ENCODE measurements at regions not wholly inside any gene's neighbourhood (a gene's known extent, or its start where the extent isn't known, plus 50 kb on each side); places are given as distances from the start of the nearest gene placed in this dataset.

GRCh38 chr4:140304346-140304745 lies 69.1 kb upstream of the SCOC start:
- FAIRE-seq (no peak), DNase-seq (ENCODE audit: insufficient read length, low spot score) (no peak)

GRCh38 chr4:140302151-140302859 lies 71.1 kb upstream of the SCOC start:
- TF ChIP-seq POU2F2 (IDR thresholded peaks at IDR 0.05; ENCODE audit: low read depth, low read length) (no peak), POLR2A (IDR thresholded peaks at IDR 0.05; ENCODE audit: low read depth, low read length) (no peak), TAF1 (IDR thresholded peaks at IDR 0.05; ENCODE audit: low read depth, low read length) (no peak), SPI1 (IDR thresholded peaks at IDR 0.05; ENCODE audit: low read depth, low read length) (no peak), POLR2AphosphoS5 (IDR thresholded peaks at IDR 0.05; ENCODE audit: low read depth, low read length) (no peak), PAX5 (IDR thresholded peaks at IDR 0.05; ENCODE audit: insufficient read depth, low read length, severe bottlenecking) (no peak)
- DNase-seq (ENCODE audit: insufficient read length, low spot score): no peak
- no peak for FAIRE-seq

More at GRCh38 chr4:140304346-140304745, 69.1 kb upstream of the SCOC start:
- TF ChIP-seq POLR2A (IDR thresholded peaks at IDR 0.05; ENCODE audit: low read depth, low read length) (no peak), PAX5 (IDR thresholded peaks at IDR 0.05; ENCODE audit: insufficient read depth, low read length, severe bottlenecking) (no peak), POU2F2 (IDR thresholded peaks at IDR 0.05; ENCODE audit: low read depth, low read length) (no peak), TAF1 (IDR thresholded peaks at IDR 0.05; ENCODE audit: low read depth, low read length) (no peak), SPI1 (IDR thresholded peaks at IDR 0.05; ENCODE audit: low read depth, low read length) (no peak), POLR2AphosphoS5 (IDR thresholded peaks at IDR 0.05; ENCODE audit: low read depth, low read length) (no peak)

GRCh38 chr4:140300271-140300970 lies 73.0 kb upstream of the SCOC start:
- DNase-seq (ENCODE audit: insufficient read length, low spot score): no peak
- no peak for FAIRE-seq
- TF ChIP-seq POLR2AphosphoS5 (IDR thresholded peaks at IDR 0.05; ENCODE audit: low read depth, low read length): no peak
- no peak for TF ChIP-seq POLR2A (IDR thresholded peaks at IDR 0.05; ENCODE audit: low read depth, low read length)

- TF ChIP-seq POLR2A (IDR thresholded peaks at IDR 0.05; ENCODE audit: low read depth, low read length) (no peak), TAF1 (IDR thresholded peaks at IDR 0.05; ENCODE audit: low read depth, low read length) (no peak), POU2F2 (IDR thresholded peaks at IDR 0.05; ENCODE audit: low read depth, low read length) (no peak), PAX5 (IDR thresholded peaks at IDR 0.05; ENCODE audit: insufficient read depth, low read length, severe bottlenecking) (no peak), POLR2AphosphoS5 (IDR thresholded peaks at IDR 0.05; ENCODE audit: low read depth, low read length) (no peak), SPI1 (IDR thresholded peaks at IDR 0.05; ENCODE audit: low read depth, low read length) (no peak)
- FAIRE-seq (no peak), DNase-seq (ENCODE audit: insufficient read length, low spot score) (no peak)
These were observed 75.4 kb upstream of the SCOC start for GRCh38 chr4:140298001-140298400.

- no peak for FAIRE-seq
- DNase-seq (ENCODE audit: insufficient read length, low spot score): no peak
- TF ChIP-seq POLR2A (IDR thresholded peaks at IDR 0.05; ENCODE audit: low read depth, low read length) (no peak), SPI1 (IDR thresholded peaks at IDR 0.05; ENCODE audit: low read depth, low read length) (no peak)
These were observed 76.2 kb upstream of the SCOC start for GRCh38 chr4:140297221-140297570.

- no peak for DNase-seq (ENCODE audit: insufficient read length, low spot score)
- FAIRE-seq: no peak
These were observed 76.9 kb upstream of the SCOC start for GRCh38 chr4:140296335-140297220.

GRCh38 chr4:140293979-140294378 lies 79.5 kb upstream of the SCOC start:
- FAIRE-seq (no peak), DNase-seq (ENCODE audit: insufficient read length, low spot score) (no peak)
- TF ChIP-seq SPI1 (IDR thresholded peaks at IDR 0.05; ENCODE audit: low read depth, low read length) (no peak), PAX5 (IDR thresholded peaks at IDR 0.05; ENCODE audit: insufficient read depth, low read length, severe bottlenecking) (no peak), POU2F2 (IDR thresholded peaks at IDR 0.05; ENCODE audit: low read depth, low read length) (no peak), POLR2AphosphoS5 (IDR thresholded peaks at IDR 0.05; ENCODE audit: low read depth, low read length) (no peak), POLR2A (IDR thresholded peaks at IDR 0.05; ENCODE audit: low read depth, low read length) (no peak), TAF1 (IDR thresholded peaks at IDR 0.05; ENCODE audit: low read depth, low read length) (no peak)

More at GRCh38 chr4:140296335-140297220, 76.9 kb upstream of the SCOC start:
- TF ChIP-seq POU2F2 (IDR thresholded peaks at IDR 0.05; ENCODE audit: low read depth, low read length): no peak
- TF ChIP-seq SPI1 (IDR thresholded peaks at IDR 0.05; ENCODE audit: low read depth, low read length): no peak
- TF ChIP-seq TAF1 (IDR thresholded peaks at IDR 0.05; ENCODE audit: low read depth, low read length): no peak

GRCh38 chr4:140291259-140291658 lies 82.2 kb upstream of the SCOC start:
- no peak for FAIRE-seq
- no peak for TF ChIP-seq SPI1 (IDR thresholded peaks at IDR 0.05; ENCODE audit: low read depth, low read length)
- no peak for TF ChIP-seq TAF1 (IDR thresholded peaks at IDR 0.05; ENCODE audit: low read depth, low read length)
- TF ChIP-seq PAX5 (IDR thresholded peaks at IDR 0.05; ENCODE audit: insufficient read depth, low read length, severe bottlenecking): no peak
- DNase-seq (ENCODE audit: insufficient read length, low spot score): no peak

GRCh38 chr4:140289486-140289885 lies 84.0 kb upstream of the SCOC start:
- no peak for DNase-seq (ENCODE audit: insufficient read length, low spot score)
- no peak for TF ChIP-seq POU2F2 (IDR thresholded peaks at IDR 0.05; ENCODE audit: low read depth, low read length)
- no peak for TF ChIP-seq SPI1 (IDR thresholded peaks at IDR 0.05; ENCODE audit: low read depth, low read length)
- no peak for TF ChIP-seq PAX5 (IDR thresholded peaks at IDR 0.05; ENCODE audit: insufficient read depth, low read length, severe bottlenecking)
- TF ChIP-seq POLR2AphosphoS5 (IDR thresholded peaks at IDR 0.05; ENCODE audit: low read depth, low read length): no peak
- no peak for TF ChIP-seq TAF1 (IDR thresholded peaks at IDR 0.05; ENCODE audit: low read depth, low read length)
- no peak for TF ChIP-seq POLR2A (IDR thresholded peaks at IDR 0.05; ENCODE audit: low read depth, low read length)
- no peak for FAIRE-seq

Data from GM12891 (cell line).